DND-41 (cell line): ENCODE measurements at regions not wholly inside any gene's neighbourhood (a gene's known extent, or its start where the extent isn't known, plus 50 kb on each side); places are given as distances from the start of the nearest gene placed in this dataset.

Experiments
- CTCF ChIP-seq: IDR thresholded peaks from 2 replicates; pipeline ENCODE4 v1.5.1; 2012; ENCODE audit warnings: borderline replicate concordance, low read length, moderate library complexity, mild to moderate bottlenecking; ENCODE audit not compliant: poor library complexity, severe bottlenecking; ENCODE audit errors: extremely low read depth
- EZH2 ChIP-seq: IDR thresholded peaks from 3 replicates; pipeline ENCODE4 v1.6.1; 2012; ENCODE audit warnings: borderline replicate concordance, low read depth, mild to moderate bottlenecking, moderate library complexity, low read length, inconsistent platforms; ENCODE audit not compliant: severe bottlenecking

GRCh38 chr6:113052506-113052905 is 705.4 kb downstream of the RFPL4B start:
- TF ChIP-seq CTCF: no peak
- no peak for TF ChIP-seq EZH2
